ENCODE measurements at regions not wholly inside any gene's neighbourhood (a gene's known extent, or its start where the extent isn't known, plus 50 kb on each side); places are given as distances from the start of the nearest gene placed in this dataset.

DNA sequence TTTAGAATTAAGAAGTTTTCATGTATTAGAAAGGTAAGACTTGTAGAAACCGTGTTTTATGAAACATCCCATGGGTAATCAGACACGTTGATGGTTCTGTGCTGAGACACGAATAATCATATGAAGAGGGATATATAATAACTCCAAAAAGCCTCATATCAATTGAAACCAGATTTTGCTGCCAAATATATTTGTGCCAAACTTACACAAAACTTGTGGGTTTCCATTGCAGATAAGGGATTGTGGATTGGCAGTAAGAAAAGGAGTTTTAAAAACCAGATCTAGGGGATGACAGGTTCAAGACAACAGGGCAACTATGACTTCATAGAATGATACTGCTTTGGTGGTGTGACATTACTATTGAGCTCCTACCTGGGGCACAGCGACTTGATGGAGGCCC, 616.1 kb downstream of the BCOR start:
- CTCF ChIA-PET: no interaction called here
- WGBS, 2 experiments (ENCODE audit: extremely low coverage in 2 of 2, insufficient read length in 1 of 2): no CpG with 5 or more reads among the region's 4 CpGs
- H3K27ac ChIP-seq (ENCODE audit: insufficient read depth, low read length): no peak overlapping the region

More for the DNA sequence above, 616.1 kb downstream of the BCOR start:
- in situ Hi-C loops (cut with MboI; ENCODE audit: low sequenced_read_pairs): no loop called here
- no peak overlapping the region for H4K91ac ChIP-seq (ENCODE audit: insufficient read depth, low read depth, low read length)
- H2AK5ac ChIP-seq (ENCODE audit: low read depth, low read length): no peak overlapping the region
- H2AK9ac ChIP-seq (replicated peaks; ENCODE audit: low read depth, low read length, poor library complexity): no peak overlapping the region
- H2BK15ac ChIP-seq (ENCODE audit: low read depth, low read length): no peak overlapping the region
- POLR2A ChIA-PET (ENCODE audit: unreplicated experiment): no interaction called here
- no peaks in the 10 kb centered on the region for H3K36me3 ChIP-seq (ENCODE audit: control insufficient read depth, insufficient read depth, low read length)
- H3K4me2 ChIP-seq (ENCODE audit: low read depth, low read length): no peak overlapping the region
- H4K8ac ChIP-seq (ENCODE audit: low read depth in 2 of 2, low read length in 2 of 2): no peak overlapping the region
- H3K4ac ChIP-seq (ENCODE audit: low read depth, low read length): no peak overlapping the region
- no peaks in the 10 kb centered on the region for H3K9me1 ChIP-seq (ENCODE audit: insufficient read depth, low read length)
- BruUV-seq (replicated peaks): no TSS peak
- H2BK5ac ChIP-seq (ENCODE audit: low read depth, low read length, poor library complexity, severe bottlenecking): no peak overlapping the region
- no peak overlapping the region for H3K9ac ChIP-seq (ENCODE audit: low read depth, low read length)
- no peak overlapping the region for H3K23ac ChIP-seq (ENCODE audit: low read depth, low read length)
- no peak overlapping the region for H3K18ac ChIP-seq (ENCODE audit: low read depth, low read length)
- no peaks in the 10 kb centered on the region for H4K20me1 ChIP-seq (ENCODE audit: insufficient read depth, low read length)
- H4K5ac ChIP-seq (ENCODE audit: low read depth, low read length): no peak overlapping the region
- TF ChIP-seq MAFK (IDR thresholded peaks at IDR 0.05; ENCODE audit: low read depth, low read length) (no peak), SMC3 (IDR thresholded peaks at IDR 0.05; ENCODE audit: low read depth, low read length) (no peak), NFE2L2 (IDR thresholded peaks at IDR 0.05; ENCODE audit: low read depth, low read length) (no peak), BHLHE40 (IDR thresholded peaks at IDR 0.05; ENCODE audit: low read depth, low read length) (no peak), RAD21 (IDR thresholded peaks at IDR 0.05; ENCODE audit: low read length) (no peak), MAZ (IDR thresholded peaks at IDR 0.05; ENCODE audit: borderline replicate concordance, low read depth, low read length) (no peak), RCOR1 (IDR thresholded peaks at IDR 0.05; ENCODE audit: insufficient replicate concordance, low read length) (no peak), CHD1 (IDR thresholded peaks at IDR 0.05; ENCODE audit: low read depth, low read length) (no peak), RFX5 (IDR thresholded peaks at IDR 0.05; ENCODE audit: low read depth, low read length) (no peak), FOS (IDR thresholded peaks at IDR 0.05; ENCODE audit: low read depth, low read length) (no peak), POLR2A (IDR thresholded peaks at IDR 0.05; ENCODE audit: low read depth, low read length) (no peak), CTCF (conservative IDR thresholded peaks at IDR 0.05; ENCODE audit: low read depth, low read length) (no peak), MXI1 (IDR thresholded peaks at IDR 0.05; ENCODE audit: borderline replicate concordance, low read depth, low read length) (no peak), CEBPB (IDR thresholded peaks at IDR 0.05; ENCODE audit: low read depth, low read length) (no peak)
- TF ChIP-seq, protein P1, sequence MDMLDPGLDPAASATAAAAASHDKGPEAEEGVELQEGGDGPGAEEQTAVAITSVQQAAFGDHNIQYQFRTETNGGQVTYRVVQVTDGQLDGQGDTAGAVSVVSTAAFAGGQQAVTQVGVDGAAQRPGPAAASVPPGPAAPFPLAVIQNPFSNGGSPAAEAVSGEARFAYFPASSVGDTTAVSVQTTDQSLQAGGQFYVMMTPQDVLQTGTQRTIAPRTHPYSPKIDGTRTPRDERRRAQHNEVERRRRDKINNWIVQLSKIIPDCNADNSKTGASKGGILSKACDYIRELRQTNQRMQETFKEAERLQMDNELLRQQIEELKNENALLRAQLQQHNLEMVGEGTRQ (IDR thresholded peaks at IDR 0.05; ENCODE audit: low read depth, low read length): no peak
- TF ChIP-seq, protein P2, sequence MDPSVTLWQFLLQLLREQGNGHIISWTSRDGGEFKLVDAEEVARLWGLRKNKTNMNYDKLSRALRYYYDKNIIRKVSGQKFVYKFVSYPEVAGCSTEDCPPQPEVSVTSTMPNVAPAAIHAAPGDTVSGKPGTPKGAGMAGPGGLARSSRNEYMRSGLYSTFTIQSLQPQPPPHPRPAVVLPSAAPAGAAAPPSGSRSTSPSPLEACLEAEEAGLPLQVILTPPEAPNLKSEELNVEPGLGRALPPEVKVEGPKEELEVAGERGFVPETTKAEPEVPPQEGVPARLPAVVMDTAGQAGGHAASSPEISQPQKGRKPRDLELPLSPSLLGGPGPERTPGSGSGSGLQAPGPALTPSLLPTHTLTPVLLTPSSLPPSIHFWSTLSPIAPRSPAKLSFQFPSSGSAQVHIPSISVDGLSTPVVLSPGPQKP (IDR thresholded peaks at IDR 0.05; ENCODE audit: borderline replicate concordance, low read depth, low read length): no peak
- H3K27me3 ChIP-seq (ENCODE audit: control insufficient read depth, insufficient read depth, low read length): peaks cover 32% of the 10 kb centered on the region
- DNase-seq (no peak), ATAC-seq (ENCODE audit: low read depth) (no peak)
- no peak overlapping the region for H3K14ac ChIP-seq (replicated peaks; ENCODE audit: low read depth, low read length)
- no peaks in the 10 kb centered on the region for H3K79me1 ChIP-seq (ENCODE audit: low read depth in 1 of 2, low read length in 2 of 2)
- no peak overlapping the region for H3K4me3 ChIP-seq (ENCODE audit: insufficient read depth, low read depth, low read length)
- dilution Hi-C loops (cut with HindIII; ENCODE audit: low sequenced_read_pairs, unreplicated experiment): no loop called here
- no peak overlapping the region for H2AFZ ChIP-seq (replicated peaks; ENCODE audit: low read length, poor library complexity)
- intact Hi-C loops (cut with micrococcal nuclease): no loop called here
- H3K9me3 ChIP-seq (ENCODE audit: control insufficient read depth, insufficient read depth, low read length): peaks cover 2% of the 10 kb centered on the region; the same call in 1 of the 2 replicates
- H2BK20ac ChIP-seq (ENCODE audit: low read depth, low read length): no peak overlapping the region
- no peak overlapping the region for H3K56ac ChIP-seq (ENCODE audit: extremely low read depth, insufficient read depth, low read length)
- no peak overlapping the region for H2BK120ac ChIP-seq (ENCODE audit: low read depth, low read length)
- no peaks in the 10 kb centered on the region for H3K4me1 ChIP-seq (ENCODE audit: control insufficient read depth, insufficient read depth, low read length)

All from IMR-90 (cell line).